GM12878 (cell line): ENCODE measurements at regions not wholly inside any gene's neighbourhood (a gene's known extent, or its start where the extent isn't known, plus 50 kb on each side); places are given as distances from the start of the nearest gene placed in this dataset.

ENCODE experiments used
- ATAC-seq: fragments of 200-7000 bp; cut with Tn5 transposase; 3 replicates; pipeline ENCODE4 v1.9.1; 2020; ENCODE audit warnings: mild to moderate bottlenecking, moderate library complexity
- BruUV-seq: library from RNA; stranded (reverse); fragments of 400-500 nt; replicated peaks from 2 replicates; lab custom pipeline; 2021; lab: Mats Ljungman, UMichigan
- CTCF ChIA-PET: fragments of 300-600 bp; sonication (Branson Sonifier 250); formaldehyde crosslinking; extraction: SDS; loops from one replicate; lab custom pipeline; 2021; ENCODE audit warnings: inconsistent platforms; lab: Yijun Ruan, JAX
- POLR2A ChIA-PET: fragments of 350-600 bp; formaldehyde crosslinking; extraction: SDS; loops from one replicate; lab custom pipeline; 2021; ENCODE audit warnings: inconsistent platforms; lab: Charles Lee
- RAD21 ChIA-PET: fragments of 300-600 bp; sonication (Branson Sonifier 250); formaldehyde crosslinking; loops from one replicate; lab custom pipeline; 2023; ENCODE audit warnings: antibody characterized with exemption; ENCODE audit not compliant: unreplicated experiment; lab: Charles Lee
- SMC1A ChIA-PET: fragments of 300-600 bp; sonication (Branson Sonifier 250); formaldehyde crosslinking; loops from one replicate; lab custom pipeline; 2023; ENCODE audit not compliant: unreplicated experiment, uncharacterized antibody; lab: Charles Lee
- DNase-seq: peaks from one replicate; pipeline ENCODE4 v3.0.0-alpha.2; 2011; ENCODE audit warnings: low read depth, low spot score
- FAIRE-seq: peaks from 3 replicates; lab custom pipeline; 2011; peaks lifted over from hg19 to GRCh38; lab: Jason Lieb, UNC
- H2AFZ ChIP-seq: 2 replicates; pipeline ENCODE4 v1.6.0; 2011; ENCODE audit warnings: low read depth, low read length, control low read depth; ENCODE audit not compliant: control insufficient read depth
- H3K27ac ChIP-seq: 2 replicates; pipeline ENCODE4 v1.5.1; 2011; ENCODE audit warnings: control low read depth; ENCODE audit not compliant: control insufficient read depth, insufficient read depth
- H3K27me3 ChIP-seq, 2 experiments: replicated peaks in 1 of 2; 2 replicates each; pipeline versions ENCODE4 v1.6.0 to v1.6.1; 2011; ENCODE audit warnings: low read length in 1 of 2; ENCODE audit not compliant: control insufficient read depth in 2 of 2, insufficient read depth in 2 of 2
- H3K36me3 ChIP-seq, 2 experiments: 2 replicates each; pipeline ENCODE4 v1.5.1; 2011; ENCODE audit warnings: low read length in 1 of 2; ENCODE audit not compliant: control insufficient read depth in 2 of 2, insufficient read depth in 2 of 2
- H3K4me1 ChIP-seq: 2 replicates; pipeline ENCODE4 v1.6.1; 2011; ENCODE audit warnings: mild to moderate bottlenecking, low read length, moderate library complexity, mixed read lengths; ENCODE audit not compliant: control insufficient read depth, insufficient read depth
- H3K4me2 ChIP-seq: 2 replicates; pipeline ENCODE4 v1.6.0; 2011; ENCODE audit warnings: control low read depth; ENCODE audit not compliant: control insufficient read depth, insufficient read depth
- H3K4me3 ChIP-seq: fragments of 200-600 bp; sonication (generic); 2 replicates; pipeline ENCODE4 v1.5.1; 2016
- H3K79me2 ChIP-seq: 2 replicates; pipeline ENCODE4 v1.6.0; 2011; ENCODE audit warnings: low read length; ENCODE audit not compliant: control insufficient read depth, insufficient read depth
- H3K9ac ChIP-seq: 2 replicates; pipeline ENCODE4 v1.8.0; 2011; ENCODE audit warnings: low read length, control low read depth, mixed read lengths; ENCODE audit not compliant: control insufficient read depth, insufficient read depth
- H3K9me3 ChIP-seq: replicated peaks from 3 replicates; pipeline ENCODE4 v1.5.1; 2011; ENCODE audit warnings: mild to moderate bottlenecking, low read length; ENCODE audit not compliant: control insufficient read depth, insufficient read depth
- H4K20me1 ChIP-seq: 2 replicates; pipeline ENCODE4 v1.6.0; 2011; ENCODE audit not compliant: control insufficient read depth, insufficient read depth
- BACH1 ChIP-seq: fragments of 450-650 bp; IDR thresholded peaks from 2 replicates; pipeline ENCODE4 v1.6.1; 2017; ENCODE audit warnings: mild to moderate bottlenecking, borderline replicate concordance
- CBX3 ChIP-seq: fragments of 200-600 bp; sonication (generic); IDR thresholded peaks from 2 replicates; pipeline ENCODE4 v1.6.1; 2016; ENCODE audit warnings: low read depth, borderline replicate concordance
- IRF4 ChIP-seq: IDR thresholded peaks from 2 replicates; pipeline ENCODE4 v1.6.1; 2011; ENCODE audit warnings: low read depth, low read length
- MEF2A ChIP-seq: IDR thresholded peaks from 2 replicates; pipeline ENCODE4 v1.6.1; 2011; ENCODE audit warnings: low read depth, mild to moderate bottlenecking, low read length, moderate library complexity; ENCODE audit not compliant: insufficient read depth
- MEF2B ChIP-seq: fragments of 450-650 bp; IDR thresholded peaks from 2 replicates; pipeline ENCODE4 v1.6.1; 2018; ENCODE audit warnings: mild to moderate bottlenecking, moderate library complexity; ENCODE audit not compliant: partially characterized antibody, poor library complexity, severe bottlenecking
- NBN ChIP-seq: fragments of 450-650 bp; IDR thresholded peaks from 2 replicates; pipeline ENCODE4 v1.6.1; 2016
- POLR2A ChIP-seq: IDR thresholded peaks from 2 replicates; pipeline ENCODE4 v1.6.1; 2011; ENCODE audit warnings: low read depth, mild to moderate bottlenecking, low read length
- RAD51 ChIP-seq: fragments of 450-650 bp; IDR thresholded peaks from 2 replicates; pipeline ENCODE4 v1.6.1; 2016; ENCODE audit warnings: moderate library complexity, mild to moderate bottlenecking, inconsistent platforms
- RBBP5 ChIP-seq: fragments of 200-600 bp; sonication (generic); conservative IDR thresholded peaks from 2 replicates; pipeline ENCODE4 v1.6.1; 2016
- SMAD5 ChIP-seq: IDR thresholded peaks from 2 replicates; pipeline ENCODE4 v1.6.1; 2016; ENCODE audit warnings: antibody characterized with exemption, low read depth
- TCF12 ChIP-seq: IDR thresholded peaks from 2 replicates; pipeline ENCODE4 v1.6.1; 2011; ENCODE audit warnings: low read depth, mild to moderate bottlenecking, low read length
- TCF7 ChIP-seq: IDR thresholded peaks from 2 replicates; pipeline ENCODE4 v1.6.1; 2014; ENCODE audit warnings: antibody characterized with exemption, borderline replicate concordance
- YBX1 ChIP-seq: fragments of 450-650 bp; IDR thresholded peaks from 2 replicates; pipeline ENCODE4 v1.6.1; 2016; ENCODE audit warnings: antibody characterized with exemption
- ZNF622 ChIP-seq: fragments of 450-650 bp; IDR thresholded peaks from 2 replicates; pipeline ENCODE4 v1.6.1; 2017; ENCODE audit warnings: mild to moderate bottlenecking, inconsistent platforms
- WGBS: methylation state at CpG from one replicate; pipeline ENCODE4 v1.1.6; 2016; ENCODE audit warnings: low lambda C conversion rate; ENCODE audit not compliant: insufficient replicate concordance, insufficient coverage; ENCODE audit errors: missing lambda C conversion rate; 5-methylcytosine and 5-hydroxymethylcytosine counted together
- in situ Hi-C: fragments of 300-500 bp; cut with MboI; formaldehyde crosslinking; loops from 9 replicates; pipeline ENCODE4 v1.14.3; 2018; ENCODE audit warnings: mixed read lengths
- intact Hi-C: fragments of 100-400 bp; cut with micrococcal nuclease; formaldehyde crosslinking; loops from one replicate; pipeline ENCODE4 v1.14.2; 2022; ENCODE audit not compliant: unreplicated experiment
- TF ChIP-seq, protein P1 (sequence below): IDR thresholded peaks from 2 replicates; pipeline ENCODE4 v1.6.1; 2011; ENCODE audit warnings: mild to moderate bottlenecking, low read depth, low read length, moderate library complexity; ENCODE audit not compliant: insufficient replicate concordance
- TF ChIP-seq, protein P2 (sequence below): fragments of 450-650 bp; IDR thresholded peaks from 2 replicates; pipeline ENCODE4 v1.6.1; 2017; ENCODE audit warnings: antibody characterized with exemption, mild to moderate bottlenecking, moderate library complexity
- TF ChIP-seq, protein P3 (sequence below): fragments of 450-650 bp; IDR thresholded peaks from 2 replicates; pipeline ENCODE4 v1.6.1; 2017; ENCODE audit warnings: borderline replicate concordance

- no peak for FAIRE-seq
- in situ Hi-C loops, result no loop called here
- ChIA-PET POLR2A (interaction anchor here (0.5 kb wide), 1 partner anchor 352 kb away, joined by 3 read pairs; no protein-coding TSS in a partner anchor), RAD21 (no interaction called here), CTCF (interaction anchor here (0.7 to 1.2 kb wide), 2 partner anchors 12 to 101 kb away, joined by 3 read pairs; no protein-coding TSS in a partner anchor), SMC1A (no interaction called here)
- H3K4me2 ChIP-seq, result no peak overlapping the region
- H3K9ac ChIP-seq, result no peak overlapping the region
- no peak for ATAC-seq
- H3K4me1 ChIP-seq, result no peaks in the 10 kb centered on the region
- H3K9me3 ChIP-seq, result no peaks in the 10 kb centered on the region
- no peak for TF ChIP-seq YBX1
- TF ChIP-seq MEF2B, result no peak
- TF ChIP-seq IRF4, result no peak
- no peak for TF ChIP-seq SMAD5
- TF ChIP-seq ZNF622, result no peak
- no peak for TF ChIP-seq RAD51
- TF ChIP-seq POLR2A, result no peak
- no peak for TF ChIP-seq NBN
- no peak for TF ChIP-seq CBX3
- TF ChIP-seq TCF7, result no peak
- TF ChIP-seq BACH1, result no peak
- TF ChIP-seq, protein P1, sequence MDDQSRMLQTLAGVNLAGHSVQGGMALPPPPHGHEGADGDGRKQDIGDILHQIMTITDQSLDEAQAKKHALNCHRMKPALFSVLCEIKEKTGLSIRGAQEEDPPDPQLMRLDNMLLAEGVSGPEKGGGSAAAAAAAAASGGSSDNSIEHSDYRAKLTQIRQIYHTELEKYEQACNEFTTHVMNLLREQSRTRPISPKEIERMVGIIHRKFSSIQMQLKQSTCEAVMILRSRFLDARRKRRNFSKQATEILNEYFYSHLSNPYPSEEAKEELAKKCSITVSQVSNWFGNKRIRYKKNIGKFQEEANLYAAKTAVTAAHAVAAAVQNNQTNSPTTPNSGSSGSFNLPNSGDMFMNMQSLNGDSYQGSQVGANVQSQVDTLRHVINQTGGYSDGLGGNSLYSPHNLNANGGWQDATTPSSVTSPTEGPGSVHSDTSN, result no peak
- TF ChIP-seq, protein P2, sequence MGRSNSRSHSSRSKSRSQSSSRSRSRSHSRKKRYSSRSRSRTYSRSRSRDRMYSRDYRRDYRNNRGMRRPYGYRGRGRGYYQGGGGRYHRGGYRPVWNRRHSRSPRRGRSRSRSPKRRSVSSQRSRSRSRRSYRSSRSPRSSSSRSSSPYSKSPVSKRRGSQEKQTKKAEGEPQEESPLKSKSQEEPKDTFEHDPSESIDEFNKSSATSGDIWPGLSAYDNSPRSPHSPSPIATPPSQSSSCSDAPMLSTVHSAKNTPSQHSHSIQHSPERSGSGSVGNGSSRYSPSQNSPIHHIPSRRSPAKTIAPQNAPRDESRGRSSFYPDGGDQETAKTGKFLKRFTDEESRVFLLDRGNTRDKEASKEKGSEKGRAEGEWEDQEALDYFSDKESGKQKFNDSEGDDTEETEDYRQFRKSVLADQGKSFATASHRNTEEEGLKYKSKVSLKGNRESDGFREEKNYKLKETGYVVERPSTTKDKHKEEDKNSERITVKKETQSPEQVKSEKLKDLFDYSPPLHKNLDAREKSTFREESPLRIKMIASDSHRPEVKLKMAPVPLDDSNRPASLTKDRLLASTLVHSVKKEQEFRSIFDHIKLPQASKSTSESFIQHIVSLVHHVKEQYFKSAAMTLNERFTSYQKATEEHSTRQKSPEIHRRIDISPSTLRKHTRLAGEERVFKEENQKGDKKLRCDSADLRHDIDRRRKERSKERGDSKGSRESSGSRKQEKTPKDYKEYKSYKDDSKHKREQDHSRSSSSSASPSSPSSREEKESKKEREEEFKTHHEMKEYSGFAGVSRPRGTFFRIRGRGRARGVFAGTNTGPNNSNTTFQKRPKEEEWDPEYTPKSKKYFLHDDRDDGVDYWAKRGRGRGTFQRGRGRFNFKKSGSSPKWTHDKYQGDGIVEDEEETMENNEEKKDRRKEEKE, result no peak
- TF ChIP-seq MEF2A, result no peak
- no peak for TF ChIP-seq RBBP5
- TF ChIP-seq, protein P3, sequence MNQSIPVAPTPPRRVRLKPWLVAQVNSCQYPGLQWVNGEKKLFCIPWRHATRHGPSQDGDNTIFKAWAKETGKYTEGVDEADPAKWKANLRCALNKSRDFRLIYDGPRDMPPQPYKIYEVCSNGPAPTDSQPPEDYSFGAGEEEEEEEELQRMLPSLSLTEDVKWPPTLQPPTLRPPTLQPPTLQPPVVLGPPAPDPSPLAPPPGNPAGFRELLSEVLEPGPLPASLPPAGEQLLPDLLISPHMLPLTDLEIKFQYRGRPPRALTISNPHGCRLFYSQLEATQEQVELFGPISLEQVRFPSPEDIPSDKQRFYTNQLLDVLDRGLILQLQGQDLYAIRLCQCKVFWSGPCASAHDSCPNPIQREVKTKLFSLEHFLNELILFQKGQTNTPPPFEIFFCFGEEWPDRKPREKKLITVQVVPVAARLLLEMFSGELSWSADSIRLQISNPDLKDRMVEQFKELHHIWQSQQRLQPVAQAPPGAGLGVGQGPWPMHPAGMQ, result no peak
- TF ChIP-seq TCF12, result no peak
- no peak overlapping the region for H2AFZ ChIP-seq
- 69% methylated on average over 5 of the region's 5 CpGs for WGBS
- no peaks in the 10 kb centered on the region for H3K79me2 ChIP-seq
- H3K4me3 ChIP-seq, result no peak overlapping the region
- no peaks in the 10 kb centered on the region for H3K27me3 ChIP-seq
- no peak overlapping the region for H3K27ac ChIP-seq
- no peaks in the 10 kb centered on the region for H4K20me1 ChIP-seq
- intact Hi-C loops, result no loop called here
- no peaks in the 10 kb centered on the region for H3K36me3 ChIP-seq
- BruUV-seq, result no TSS peak
- no peak for DNase-seq
Measured at GRCh38 chr12:70070494-70071007, 172.7 kb upstream of the CNOT2 start.
